HUES64 (cell line): ENCODE measurements at regions not wholly inside any gene's neighbourhood (a gene's known extent, or its start where the extent isn't known, plus 50 kb on each side); places are given as distances from the start of the nearest gene placed in this dataset.

Experiments
- H3K27ac ChIP-seq: 2 replicates; pipeline ENCODE4 v1.7.0; 2013; ENCODE audit warnings: low read depth, low read length, inconsistent platforms
- H3K27me3 ChIP-seq: 2 replicates; pipeline ENCODE4 v1.6.1; 2013; ENCODE audit warnings: mild to moderate bottlenecking, low read length; ENCODE audit not compliant: insufficient read depth
- H3K36me3 ChIP-seq: 2 replicates; pipeline ENCODE4 v1.6.1; 2013; ENCODE audit warnings: mild to moderate bottlenecking, low read length; ENCODE audit not compliant: insufficient read depth
- H3K4me1 ChIP-seq: 2 replicates; pipeline ENCODE4 v1.6.1; 2013; ENCODE audit warnings: mild to moderate bottlenecking, low read length, moderate library complexity; ENCODE audit not compliant: insufficient read depth
- H3K4me3 ChIP-seq: 2 replicates; pipeline ENCODE4 v1.5.1; 2013; ENCODE audit warnings: mild to moderate bottlenecking, low read length, moderate library complexity
- H3K9ac ChIP-seq: 2 replicates; pipeline ENCODE4 v1.6.1; 2013; ENCODE audit warnings: mild to moderate bottlenecking, low read depth, low read length
- H3K9me3 ChIP-seq: 2 replicates; pipeline ENCODE4 v1.6.1; 2013; ENCODE audit warnings: low read depth, low read length; ENCODE audit not compliant: insufficient read depth
- WGBS: fragments of 150-250, 120-280 bp; methylation state at CpG from one replicate; pipeline ENCODE4 v1.1.7; 2013; ENCODE audit warnings: missing lambda C conversion rate; 5-methylcytosine and 5-hydroxymethylcytosine counted together

GRCh38 chr10:124181656-124182055 is 88.3 kb upstream of the CHST15 start:
- Histone ChIP-seq H3K27ac (no peak overlapping the region), H3K4me3 (no peak overlapping the region), H3K36me3 (no peaks in the 10 kb centered on the region), H3K9me3 (no peaks in the 10 kb centered on the region), H3K9ac (no peak overlapping the region), H3K27me3 (no peaks in the 10 kb centered on the region), H3K4me1 (no peaks in the 10 kb centered on the region)
- 95% methylated on average over 8 of the region's 8 CpGs for WGBS

- no peaks in the 10 kb centered on the region for H3K36me3 ChIP-seq
Observed at GRCh38 chr10:124180947-124181549, 87.7 kb upstream of the CHST15 start.

GRCh38 chr10:124180044-124180745 is 86.8 kb upstream of the CHST15 start:
- WGBS = 74% methylated on average over 8 of the region's 8 CpGs
- Histone ChIP-seq H3K27me3 (no peaks in the 10 kb centered on the region), H3K4me3 (no peak overlapping the region), H3K9me3 (no peaks in the 10 kb centered on the region), H3K27ac (no peak overlapping the region), H3K4me1 (no peaks in the 10 kb centered on the region), H3K9ac (no peak overlapping the region), H3K36me3 (no peaks in the 10 kb centered on the region)

More at GRCh38 chr10:124180947-124181549, 87.7 kb upstream of the CHST15 start:
- no peaks in the 10 kb centered on the region for H3K27me3 ChIP-seq
- H3K27ac ChIP-seq = no peak overlapping the region
- 94% methylated on average over 10 of the region's 10 CpGs for WGBS
- H3K9me3 ChIP-seq = no peaks in the 10 kb centered on the region
- H3K4me3 ChIP-seq = no peak overlapping the region
- no peak overlapping the region for H3K9ac ChIP-seq
- no peaks in the 10 kb centered on the region for H3K4me1 ChIP-seq

GRCh38 chr10:124179308-124180043 is 86.1 kb upstream of the CHST15 start:
- Histone ChIP-seq H3K4me1 (no peaks in the 10 kb centered on the region), H3K36me3 (no peaks in the 10 kb centered on the region)
- 94% methylated on average over 3 of the region's 3 CpGs for WGBS

GRCh38 chr10:124177180-124177518 is 83.8 kb upstream of the CHST15 start:
- no peak overlapping the region for H3K9ac ChIP-seq
- no peaks in the 10 kb centered on the region for H3K36me3 ChIP-seq
- 96% methylated on average over 5 of the region's 5 CpGs for WGBS

More at GRCh38 chr10:124179308-124180043, 86.1 kb upstream of the CHST15 start:
- no peak overlapping the region for H3K4me3 ChIP-seq
- no peak overlapping the region for H3K27ac ChIP-seq
- no peak overlapping the region for H3K9ac ChIP-seq
- no peaks in the 10 kb centered on the region for H3K27me3 ChIP-seq
- no peaks in the 10 kb centered on the region for H3K9me3 ChIP-seq

GRCh38 chr10:124176349-124177179 is 83.2 kb upstream of the CHST15 start:
- Histone ChIP-seq H3K36me3 (no peaks in the 10 kb centered on the region), H3K4me3 (no peak overlapping the region), H3K27me3 (no peaks in the 10 kb centered on the region), H3K27ac (no peak overlapping the region), H3K9ac (no peak overlapping the region), H3K9me3 (no peaks in the 10 kb centered on the region), H3K4me1 (no peaks in the 10 kb centered on the region)
- WGBS = 94% methylated on average over 15 of the region's 15 CpGs

More at GRCh38 chr10:124177180-124177518, 83.8 kb upstream of the CHST15 start:
- H3K27ac ChIP-seq = no peak overlapping the region
- no peak overlapping the region for H3K4me3 ChIP-seq
- H3K9me3 ChIP-seq = no peaks in the 10 kb centered on the region
- H3K4me1 ChIP-seq = no peaks in the 10 kb centered on the region
- H3K27me3 ChIP-seq = no peaks in the 10 kb centered on the region

GRCh38 chr10:124175701-124176348 is 82.4 kb upstream of the CHST15 start:
- 89% methylated on average over 10 of the region's 10 CpGs for WGBS
- no peaks in the 10 kb centered on the region for H3K36me3 ChIP-seq
- H3K9me3 ChIP-seq = no peaks in the 10 kb centered on the region
- H3K27ac ChIP-seq = no peak overlapping the region
- H3K4me1 ChIP-seq = no peaks in the 10 kb centered on the region
- no peak overlapping the region for H3K4me3 ChIP-seq
- H3K27me3 ChIP-seq = no peaks in the 10 kb centered on the region
- no peak overlapping the region for H3K9ac ChIP-seq

- Histone ChIP-seq H3K9ac (no peak overlapping the region), H3K27ac (no peak overlapping the region), H3K9me3 (no peaks in the 10 kb centered on the region), H3K27me3 (no peaks in the 10 kb centered on the region), H3K4me3 (no peak overlapping the region), H3K4me1 (no peaks in the 10 kb centered on the region), H3K36me3 (no peaks in the 10 kb centered on the region)
- 94% methylated on average over 10 of the region's 10 CpGs for WGBS
Observed at GRCh38 chr10:124174673-124175645, 81.6 kb upstream of the CHST15 start.

GRCh38 chr10:124174071-124174566 is 80.7 kb upstream of the CHST15 start:
- H3K4me3 ChIP-seq = no peak overlapping the region
- H3K27ac ChIP-seq = no peak overlapping the region
- H3K9ac ChIP-seq = no peak overlapping the region
- WGBS = 94% methylated on average over 15 of the region's 15 CpGs
- H3K27me3 ChIP-seq = no peaks in the 10 kb centered on the region
- no peaks in the 10 kb centered on the region for H3K36me3 ChIP-seq
- H3K4me1 ChIP-seq = no peaks in the 10 kb centered on the region
- no peaks in the 10 kb centered on the region for H3K9me3 ChIP-seq
